Retinal pigment epithelial cell (primary cell): ENCODE measurements at regions not wholly inside any gene's neighbourhood (a gene's known extent, or its start where the extent isn't known, plus 50 kb on each side); places are given as distances from the start of the nearest gene placed in this dataset.

ENCODE experiments used
- DNase-seq: peaks from one replicate; pipeline ENCODE4 v3.0.0-alpha.2; 2010; ENCODE audit warnings: low read depth
- H3K4me3 ChIP-seq: 2 replicates; pipeline ENCODE4 v1.5.1; 2011; ENCODE audit warnings: mild to moderate bottlenecking, low read length, control low read depth, moderate library complexity
- CTCF ChIP-seq: conservative IDR thresholded peaks from 2 replicates; pipeline ENCODE4 v1.5.1; 2011; ENCODE audit warnings: low read depth, low read length, control low read depth, inconsistent platforms

- DNase-seq = no peak
- H3K4me3 ChIP-seq = no peak overlapping the region
- TF ChIP-seq CTCF = no peak
These were observed 190.2 kb upstream of the HABP2 start for GRCh38 chr10:113362645-113363091.

GRCh38 chr10:113364227-113364626, 188.6 kb upstream of the HABP2 start:
- TF ChIP-seq CTCF = no peak
- no peak for DNase-seq
- no peak overlapping the region for H3K4me3 ChIP-seq

GRCh38 chr10:113368666-113369364, 184.0 kb upstream of the HABP2 start:
- no peak overlapping the region for H3K4me3 ChIP-seq
- TF ChIP-seq CTCF = no peak
- no peak for DNase-seq

GRCh38 chr10:113369365-113369694, 183.5 kb upstream of the HABP2 start:
- no peak for TF ChIP-seq CTCF
- DNase-seq = no peak
- no peak overlapping the region for H3K4me3 ChIP-seq

GRCh38 chr10:113376428-113376827, 176.4 kb upstream of the HABP2 start:
- H3K4me3 ChIP-seq = no peak overlapping the region
- no peak for TF ChIP-seq CTCF
- no peak for DNase-seq

- TF ChIP-seq CTCF = no peak
- no peak for DNase-seq
These were observed 173.8 kb upstream of the HABP2 start for GRCh38 chr10:113379091-113379490.

GRCh38 chr10:113381416-113381815, 171.4 kb upstream of the HABP2 start:
- H3K4me3 ChIP-seq = no peak overlapping the region
- no peak for TF ChIP-seq CTCF
- DNase-seq = no peak

More at GRCh38 chr10:113379091-113379490, 173.8 kb upstream of the HABP2 start:
- no peak overlapping the region for H3K4me3 ChIP-seq
